K562 (cell line): ENCODE measurements at regions not wholly inside any gene's neighbourhood (a gene's known extent, or its start where the extent isn't known, plus 50 kb on each side); places are given as distances from the start of the nearest gene placed in this dataset.

Experiments
- ATAC-seq: fragments of 200-7000 bp; cut with Tn5 transposase; 3 replicates; pipeline ENCODE4 v1.9.1; 2020; ENCODE audit warnings: moderate library complexity
- BruUV-seq: library from RNA; stranded (reverse); fragments of 400-500 nt; replicated peaks from 2 replicates; lab custom pipeline; 2021; lab: Mats Ljungman, UMichigan
- CTCF ChIA-PET: fragments of 300-600 bp; formaldehyde crosslinking; extraction: SDS; loops from one replicate; lab custom pipeline; 2021; ENCODE audit warnings: low intra/inter-chr PET ratio; lab: Yijun Ruan, JAX
- POLR2A ChIA-PET: fragments of 300-600, 350-650 bp; sonication (Branson Sonifier 250); formaldehyde crosslinking; extraction: SDS; loops from one replicate; lab custom pipeline; 2021; ENCODE audit warnings: antibody characterized with exemption, inconsistent platforms; lab: Yijun Ruan, JAX
- DNase-seq, 4 experiments: peaks; one replicate each; pipeline versions ENCODE4 v3.0.0 to v3.0.0-alpha.2; 2011 to 2018; ENCODE audit warnings: low spot score in 3 of 4, mixed read lengths in 3 of 4; ENCODE audit errors: extremely low read depth in 1 of 4
- FAIRE-seq: peaks from 2 replicates; lab custom pipeline; 2011; peaks lifted over from hg19 to GRCh38; lab: Jason Lieb, UNC
- H2AFZ ChIP-seq: 2 replicates; pipeline ENCODE4 v1.6.0; 2011; ENCODE audit warnings: low read depth, low read length, control low read depth, inconsistent platforms
- H3K27ac ChIP-seq: fragments of 200-600 bp; 3 replicates; pipeline ENCODE4 v1.8.0; 2011; ENCODE audit warnings: low read depth, mild to moderate bottlenecking, control low read depth, inconsistent platforms, low read length, moderate library complexity, mixed read lengths; ENCODE audit errors: extremely low read depth
- H3K27me3 ChIP-seq, 2 experiments: fragments of 300-600 bp in 1 of 2; 2 replicates in 1 of 2; 3 replicates in 1 of 2; pipeline versions ENCODE4 v1.6.0 to v1.8.0; 2011; ENCODE audit warnings: inconsistent platforms in 2 of 2, low read length in 2 of 2, mild to moderate bottlenecking in 1 of 2, mixed read lengths in 1 of 2, moderate library complexity in 1 of 2; ENCODE audit not compliant: control insufficient read depth in 2 of 2, insufficient read depth in 2 of 2
- H3K36me3 ChIP-seq: fragments of 300-600 bp; 3 replicates; pipeline ENCODE4 v1.8.0; 2011; ENCODE audit warnings: mild to moderate bottlenecking, low read length, inconsistent platforms; ENCODE audit not compliant: control insufficient read depth, insufficient read depth
- H3K4me1 ChIP-seq, 2 experiments: fragments of 200-600 bp in 1 of 2; replicated peaks in 1 of 2; 2 replicates in 1 of 2; 3 replicates in 1 of 2; pipeline versions ENCODE4 v1.5.1 to v1.8.0; 2011; ENCODE audit warnings: inconsistent platforms in 2 of 2, low read length in 2 of 2, mild to moderate bottlenecking in 1 of 2, mixed read lengths in 1 of 2, moderate library complexity in 1 of 2; ENCODE audit not compliant: control insufficient read depth in 2 of 2, insufficient read depth in 2 of 2
- H3K4me2 ChIP-seq: 2 replicates; pipeline ENCODE4 v1.6.1; 2011; ENCODE audit warnings: low read length, control low read depth, inconsistent platforms, mixed read lengths; ENCODE audit not compliant: insufficient read depth
- H3K4me3 ChIP-seq: fragments of 200-600 bp; sonication (generic), shearing (Covaris generic); 2 replicates; pipeline ENCODE4 v1.5.1; 2016; ENCODE audit warnings: control low read depth, inconsistent platforms
- H3K79me2 ChIP-seq: fragments of 200-600 bp; 3 replicates; pipeline ENCODE4 v1.8.0; 2011; ENCODE audit warnings: low read length, inconsistent platforms; ENCODE audit not compliant: control insufficient read depth, insufficient read depth
- H3K9ac ChIP-seq, 2 experiments: 2 replicates each; pipeline versions ENCODE4 v1.6.0 to v1.6.1; 2011; ENCODE audit warnings: low read depth in 2 of 2, low read length in 2 of 2, control low read depth in 1 of 2, inconsistent platforms in 1 of 2, mild to moderate bottlenecking in 1 of 2, mixed read lengths in 1 of 2; ENCODE audit not compliant: insufficient read depth in 1 of 2
- H3K9me1 ChIP-seq: one replicate; pipeline ENCODE4 v1.6.0; 2011; ENCODE audit warnings: inconsistent platforms, mild to moderate bottlenecking, low read length, moderate library complexity; ENCODE audit not compliant: control insufficient read depth, insufficient read depth
- H3K9me3 ChIP-seq: replicated peaks from 2 replicates; pipeline ENCODE4 v1.5.1; 2011; ENCODE audit warnings: low read depth, low read length, inconsistent platforms; ENCODE audit not compliant: control insufficient read depth, insufficient read depth
- H4K20me1 ChIP-seq: replicated peaks from 2 replicates; pipeline ENCODE4 v1.6.1; 2011; ENCODE audit warnings: low read length, inconsistent platforms, mixed read lengths; ENCODE audit not compliant: control insufficient read depth, insufficient read depth
- ATF7 ChIP-seq: fragments of 450-650 bp; IDR thresholded peaks from 2 replicates; pipeline ENCODE4 v1.7.1; 2014; ENCODE audit warnings: mild to moderate bottlenecking, moderate library complexity
- DACH1 ChIP-seq: fragments of 450-650 bp; IDR thresholded peaks from 2 replicates; pipeline ENCODE4 v1.6.1; 2018; ENCODE audit not compliant: partially characterized antibody
- FOXK1 ChIP-seq: sonication (generic); formaldehyde crosslinking; IDR thresholded peaks from 2 replicates; pipeline ENCODE4 v1.8.0; 2022; ENCODE audit warnings: missing genetic modification reagents, mild to moderate bottlenecking, borderline replicate concordance
- HIVEP1 ChIP-seq: fragments of 250-450 bp; sonication (Bioruptor Pico); IDR thresholded peaks from 2 replicates; pipeline ENCODE4 v1.4.0; 2020; ENCODE audit warnings: mild to moderate bottlenecking
- PTBP1 ChIP-seq: fragments of 200-400 bp; formaldehyde crosslinking; IDR thresholded peaks from 2 replicates; pipeline ENCODE4 v1.6.1; 2017; ENCODE audit warnings: low read depth, low read length
- PTTG1 ChIP-seq: fragments of 450-650 bp; IDR thresholded peaks from 2 replicates; pipeline ENCODE4 v1.6.1; 2016; ENCODE audit warnings: low read depth, mild to moderate bottlenecking, missing genetic modification characterization, missing compliant biosample characterization
- SP1 ChIP-seq: sonication (generic); formaldehyde crosslinking; IDR thresholded peaks from 2 replicates; pipeline ENCODE4 v1.8.1; 2022; ENCODE audit warnings: mild to moderate bottlenecking, missing genetic modification reagents
- THRA ChIP-seq: fragments of 450-650 bp; IDR thresholded peaks from 2 replicates; pipeline ENCODE4 v1.6.1; 2017; ENCODE audit warnings: mild to moderate bottlenecking, moderate library complexity
- TSC22D4 ChIP-seq: fragments of 450-650 bp; IDR thresholded peaks from 2 replicates; pipeline ENCODE4 v1.6.1; 2016; ENCODE audit warnings: missing genetic modification characterization, missing biosample characterization, control low read depth
- ZNF41 ChIP-seq: fragments of 250-450 bp; sonication (Bioruptor Pico); conservative IDR thresholded peaks from 2 replicates; pipeline ENCODE4 v1.4.0; 2020; ENCODE audit warnings: mild to moderate bottlenecking
- ZNF583 ChIP-seq: fragments of 250-450 bp; sonication (Bioruptor Pico); IDR thresholded peaks from 2 replicates; pipeline ENCODE4 v1.4.0; 2020
- ZNF668 ChIP-seq: fragments of 250-450 bp; sonication (Bioruptor Pico); IDR thresholded peaks from 2 replicates; pipeline ENCODE4 v1.8.0; 2022; ENCODE audit warnings: mild to moderate bottlenecking, inconsistent platforms
- ZNF77 ChIP-seq: fragments of 250-450 bp; sonication (Bioruptor Pico); IDR thresholded peaks from 2 replicates; pipeline ENCODE4 v1.5.0; 2020
- WGBS: fragments of 100-300 bp; shearing (Covaris generic); methylation state at CpG from one replicate; pipeline ENCODE4 v1.1.6; 2016; ENCODE audit warnings: low coverage, mixed read lengths; ENCODE audit not compliant: insufficient coverage; ENCODE audit errors: missing lambda C conversion rate; 5-methylcytosine and 5-hydroxymethylcytosine counted together
- in situ Hi-C: fragments of 300-500 bp; cut with MboI; formaldehyde crosslinking; loops from 4 replicates; pipeline ENCODE4 v1.15.0; 2018; ENCODE audit warnings: inconsistent platforms, mixed read lengths
- intact Hi-C: fragments of 100-400 bp; cut with micrococcal nuclease; formaldehyde crosslinking; loops from 2 replicates; pipeline ENCODE4 v1.14.2; 2022
- TF ChIP-seq, protein P1 (sequence below): sonication (generic); formaldehyde crosslinking; IDR thresholded peaks from 2 replicates; pipeline ENCODE4 v1.4.0; 2020; ENCODE audit warnings: mild to moderate bottlenecking, missing genetic modification reagents

- Histone ChIP-seq H3K4me2 (no peak overlapping the region), H3K9me3 (no peaks in the 10 kb centered on the region), H3K9me1 (no peaks in the 10 kb centered on the region), H3K4me1 (no peaks in the 10 kb centered on the region), H3K27me3 (peaks cover 4 to 14% of the 10 kb centered on the region in 2 experiments; a peak in 4 of 5 replicates), H3K79me2 (no peaks in the 10 kb centered on the region), H3K9ac (no peak overlapping the region)
- under 1% methylated on average over 4 of the region's 4 CpGs for WGBS
- FAIRE-seq: no peak
- CTCF ChIA-PET: no interaction called here
- POLR2A ChIA-PET: interaction anchor here (0.6 to 0.9 kb wide), 2 partner anchors 8 to 70 kb away, joined by 3 read pairs; no protein-coding TSS in a partner anchor
- no TSS peak for BruUV-seq
- intact Hi-C loops: no loop called here
- in situ Hi-C loops: no loop called here
- no peak for DNase-seq
- TF ChIP-seq PTTG1: no peak
- TF ChIP-seq ZNF77: no peak
- no peak for TF ChIP-seq ZNF41 (CRISPR knock-in tag)
- TF ChIP-seq ZNF668 (CRISPR knock-in tag): no peak
- TF ChIP-seq HIVEP1 (CRISPR knock-in tag): no peak
- no peak for TF ChIP-seq TSC22D4 (tag)
- TF ChIP-seq THRA: no peak
- no peak for TF ChIP-seq DACH1
- TF ChIP-seq, protein P1, sequence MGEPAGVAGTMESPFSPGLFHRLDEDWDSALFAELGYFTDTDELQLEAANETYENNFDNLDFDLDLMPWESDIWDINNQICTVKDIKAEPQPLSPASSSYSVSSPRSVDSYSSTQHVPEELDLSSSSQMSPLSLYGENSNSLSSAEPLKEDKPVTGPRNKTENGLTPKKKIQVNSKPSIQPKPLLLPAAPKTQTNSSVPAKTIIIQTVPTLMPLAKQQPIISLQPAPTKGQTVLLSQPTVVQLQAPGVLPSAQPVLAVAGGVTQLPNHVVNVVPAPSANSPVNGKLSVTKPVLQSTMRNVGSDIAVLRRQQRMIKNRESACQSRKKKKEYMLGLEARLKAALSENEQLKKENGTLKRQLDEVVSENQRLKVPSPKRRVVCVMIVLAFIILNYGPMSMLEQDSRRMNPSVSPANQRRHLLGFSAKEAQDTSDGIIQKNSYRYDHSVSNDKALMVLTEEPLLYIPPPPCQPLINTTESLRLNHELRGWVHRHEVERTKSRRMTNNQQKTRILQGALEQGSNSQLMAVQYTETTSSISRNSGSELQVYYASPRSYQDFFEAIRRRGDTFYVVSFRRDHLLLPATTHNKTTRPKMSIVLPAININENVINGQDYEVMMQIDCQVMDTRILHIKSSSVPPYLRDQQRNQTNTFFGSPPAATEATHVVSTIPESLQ: no peak
- TF ChIP-seq FOXK1 (CRISPR knock-in tag): no peak
- no peak for TF ChIP-seq SP1 (CRISPR knock-in tag)
- TF ChIP-seq ZNF583: no peak
- TF ChIP-seq ATF7: no peak
- TF ChIP-seq PTBP1: no peak
- TF ChIP-seq, all 486 proteins: peak for 0
- Histone ChIP-seq H4K20me1 (no peaks in the 10 kb centered on the region), H3K36me3 (no peaks in the 10 kb centered on the region), H2AFZ (no peak overlapping the region), H3K4me3 (no peak overlapping the region), H3K27ac (no peak overlapping the region)
- no peak for ATAC-seq
Observed at GRCh38 chr10:63064706-63065105, 68.4 kb upstream of the NRBF2 start.
